ENCODE measurements at regions not wholly inside any gene's neighbourhood (a gene's known extent, or its start where the extent isn't known, plus 50 kb on each side); places are given as distances from the start of the nearest gene placed in this dataset.

DNA sequence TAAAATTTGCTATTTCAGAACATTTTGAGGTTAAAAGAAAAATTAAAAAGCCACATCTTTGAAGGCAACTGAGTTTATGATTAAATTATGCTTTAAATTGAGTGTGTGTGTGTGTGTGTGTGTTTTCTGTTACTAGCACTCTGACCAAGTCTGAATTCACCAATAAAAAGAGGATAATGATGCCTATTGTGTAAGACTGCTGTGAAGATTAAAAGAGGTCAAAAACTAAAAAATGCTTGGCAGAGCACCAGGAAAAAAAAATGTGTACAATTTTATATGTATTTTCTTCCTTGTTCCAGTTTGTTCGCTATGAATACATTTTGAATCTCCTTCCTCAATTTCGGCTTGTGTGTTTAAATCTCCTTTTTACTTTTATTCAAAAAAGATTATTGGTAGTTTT, 316.6 kb upstream of the MAGI2 start:
- TF ChIP-seq, protein P1, sequence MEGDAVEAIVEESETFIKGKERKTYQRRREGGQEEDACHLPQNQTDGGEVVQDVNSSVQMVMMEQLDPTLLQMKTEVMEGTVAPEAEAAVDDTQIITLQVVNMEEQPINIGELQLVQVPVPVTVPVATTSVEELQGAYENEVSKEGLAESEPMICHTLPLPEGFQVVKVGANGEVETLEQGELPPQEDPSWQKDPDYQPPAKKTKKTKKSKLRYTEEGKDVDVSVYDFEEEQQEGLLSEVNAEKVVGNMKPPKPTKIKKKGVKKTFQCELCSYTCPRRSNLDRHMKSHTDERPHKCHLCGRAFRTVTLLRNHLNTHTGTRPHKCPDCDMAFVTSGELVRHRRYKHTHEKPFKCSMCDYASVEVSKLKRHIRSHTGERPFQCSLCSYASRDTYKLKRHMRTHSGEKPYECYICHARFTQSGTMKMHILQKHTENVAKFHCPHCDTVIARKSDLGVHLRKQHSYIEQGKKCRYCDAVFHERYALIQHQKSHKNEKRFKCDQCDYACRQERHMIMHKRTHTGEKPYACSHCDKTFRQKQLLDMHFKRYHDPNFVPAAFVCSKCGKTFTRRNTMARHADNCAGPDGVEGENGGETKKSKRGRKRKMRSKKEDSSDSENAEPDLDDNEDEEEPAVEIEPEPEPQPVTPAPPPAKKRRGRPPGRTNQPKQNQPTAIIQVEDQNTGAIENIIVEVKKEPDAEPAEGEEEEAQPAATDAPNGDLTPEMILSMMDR (IDR thresholded peaks at IDR 0.05; ENCODE audit: low read depth, low read length), result no peak
- no peak for TF ChIP-seq POLR2A (IDR thresholded peaks at IDR 0.05; ENCODE audit: extremely low read depth, insufficient read length)
- TF ChIP-seq, protein P2, sequence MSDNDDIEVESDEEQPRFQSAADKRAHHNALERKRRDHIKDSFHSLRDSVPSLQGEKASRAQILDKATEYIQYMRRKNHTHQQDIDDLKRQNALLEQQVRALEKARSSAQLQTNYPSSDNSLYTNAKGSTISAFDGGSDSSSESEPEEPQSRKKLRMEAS (IDR thresholded peaks at IDR 0.05; ENCODE audit: low read depth, low read length), result no peak
- no peak for TF ChIP-seq MYC (IDR thresholded peaks at IDR 0.05; ENCODE audit: low read depth, low read length)

Data from NB4 (cell line).